GM21360 (cell line): ENCODE measurements at regions not wholly inside any gene's neighbourhood (a gene's known extent, or its start where the extent isn't known, plus 50 kb on each side); places are given as distances from the start of the nearest gene placed in this dataset.
A peak's percentile ranks its signal among the peaks of the same experiment; 100 is the strongest.
"Not testable (repeated sequence)": the region's sequence is repeated elsewhere in the genome, so short reads cannot be mapped to it uniquely, and the experiment has no call there.

ENCODE experiments used
- ATAC-seq: cut with Tn5 transposase; IDR thresholded peaks from one replicate; pipeline ENCODE4 v1.9.1; 2021; ENCODE audit warnings: mild to moderate bottlenecking, moderate library complexity; ENCODE audit not compliant: unreplicated experiment

GRCh38 chr11:42417691-42418090, 894.1 kb upstream of the API5 start:
- no peak for ATAC-seq

GRCh38 chr11:42422090-42422489, 889.7 kb upstream of the API5 start:
- no peak for ATAC-seq

DNA sequence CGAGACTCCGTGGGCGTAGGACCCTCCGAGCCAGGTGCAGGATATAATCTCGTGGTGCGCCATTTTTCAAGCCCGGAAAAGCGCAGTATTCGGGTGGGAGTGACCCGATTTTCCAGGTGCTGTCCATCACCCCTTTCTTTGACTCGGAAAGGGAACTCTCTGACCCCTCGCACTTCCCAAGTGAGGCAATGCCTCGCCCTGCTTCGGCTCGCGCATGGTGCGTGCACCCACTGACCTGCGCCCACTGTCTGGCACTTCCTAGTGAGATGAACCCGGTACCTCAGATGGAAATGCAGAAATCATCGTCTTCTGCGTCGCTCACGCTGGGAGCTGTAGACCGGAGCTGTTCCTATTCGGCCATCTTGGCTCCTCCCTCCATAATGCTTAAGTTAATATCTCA, 876.9 kb upstream of the API5 start:
- ATAC-seq = not testable (repeated sequence)

DNA sequence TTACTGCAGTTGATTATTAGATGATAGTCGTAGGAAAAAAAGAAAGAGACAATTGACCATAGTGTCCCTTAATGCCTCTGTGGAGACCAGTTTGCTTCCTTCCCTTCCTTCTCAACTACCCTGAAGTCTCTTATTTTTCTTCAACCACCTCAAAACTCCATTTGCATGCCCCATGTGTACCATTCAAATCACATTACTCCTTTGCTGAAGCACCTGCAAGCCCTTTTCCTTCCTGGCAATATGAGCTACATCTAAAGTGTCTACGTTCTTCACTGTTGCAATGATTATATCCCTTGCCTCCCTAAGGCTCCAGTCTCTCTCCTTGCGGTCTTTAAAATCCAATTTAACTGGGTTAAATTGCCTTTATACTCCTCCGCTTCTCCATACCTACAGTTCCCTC, 867.4 kb upstream of the API5 start:
- no peak for ATAC-seq

GRCh38 chr11:42462558-42463310, 849.1 kb upstream of the API5 start:
- ATAC-seq = no peak

DNA sequence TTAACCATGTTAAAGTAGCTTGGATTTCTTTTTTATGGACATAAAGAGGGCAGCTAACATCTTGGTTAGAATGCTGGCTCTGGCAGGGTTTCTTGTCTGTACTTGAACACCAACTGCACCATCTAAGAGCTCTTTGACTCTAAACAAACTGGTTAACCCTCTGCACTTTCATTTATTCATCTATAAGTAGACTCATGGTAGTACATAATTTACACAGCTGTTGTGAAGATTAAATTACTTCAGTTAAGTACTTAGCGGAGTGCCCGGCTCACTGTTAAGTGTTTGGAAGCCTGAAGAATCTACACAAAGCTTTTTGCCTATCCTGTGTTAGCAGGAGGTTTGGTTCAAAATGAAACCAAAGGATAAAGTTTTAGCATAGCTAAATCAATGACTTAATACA, 846.2 kb upstream of the API5 start:
- no peak for ATAC-seq

- ATAC-seq = no peak
Measured at GRCh38 chr11:42473106-42473505, 838.7 kb upstream of the API5 start.

GRCh38 chr11:42482822-42483221, 829.0 kb upstream of the API5 start:
- no peak for ATAC-seq

DNA sequence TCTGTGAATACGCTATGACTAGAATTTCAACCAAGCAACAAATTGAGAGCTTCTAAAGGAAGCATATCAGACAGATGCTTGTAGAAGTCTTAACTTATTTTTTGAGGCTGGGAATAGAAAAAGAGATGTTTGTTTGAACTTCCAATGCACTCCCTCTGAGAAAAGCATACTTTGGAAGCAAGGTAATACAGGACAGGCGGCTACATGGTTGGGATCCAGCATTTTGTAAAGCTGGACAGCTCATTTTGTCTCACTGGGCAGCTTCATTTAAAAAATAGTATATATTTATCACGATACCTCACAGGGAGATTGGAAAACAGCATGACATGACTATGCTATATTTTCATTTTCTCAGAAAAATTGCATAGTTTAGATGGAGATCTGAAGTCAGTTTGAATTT, 821.3 kb upstream of the API5 start:
- no peak for ATAC-seq

- ATAC-seq = no peak
Measured at GRCh38 chr11:42494459-42494858, 817.3 kb upstream of the API5 start.

GRCh38 chr11:42498971-42499370, 812.8 kb upstream of the API5 start:
- no peak for ATAC-seq

- no peak for ATAC-seq
Measured at GRCh38 chr11:42502151-42502550, 809.6 kb upstream of the API5 start.

- no peak for ATAC-seq
Measured at GRCh38 chr11:42521994-42522393, 789.8 kb upstream of the API5 start.

- peak; percentile 93 for ATAC-seq
Measured at GRCh38 chr11:42524534-42525227, 787.1 kb upstream of the API5 start.

DNA sequence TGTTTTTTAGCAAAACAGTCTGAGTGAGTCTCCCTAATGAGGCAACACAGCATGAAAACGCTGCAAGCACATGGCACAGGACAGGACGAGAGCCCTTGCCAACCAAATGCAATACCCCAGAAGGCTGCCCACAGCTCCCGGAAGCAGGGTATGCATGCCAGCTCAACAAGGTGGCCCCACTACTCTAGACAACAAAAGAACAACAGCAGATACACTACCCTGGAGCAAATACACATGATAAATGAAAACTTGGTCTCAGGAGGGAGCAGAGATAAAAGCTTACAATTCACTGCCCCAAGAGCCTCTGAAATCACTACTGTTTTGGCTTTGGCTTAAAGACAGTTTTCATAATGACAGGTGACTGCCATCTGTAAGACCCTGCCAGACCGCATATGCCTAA, 785.4 kb upstream of the API5 start:
- no peak for ATAC-seq

GRCh38 chr11:42528471-42528870, 783.3 kb upstream of the API5 start:
- no peak for ATAC-seq

- no peak for ATAC-seq
Measured at GRCh38 chr11:42528911-42529310, 782.9 kb upstream of the API5 start.

DNA sequence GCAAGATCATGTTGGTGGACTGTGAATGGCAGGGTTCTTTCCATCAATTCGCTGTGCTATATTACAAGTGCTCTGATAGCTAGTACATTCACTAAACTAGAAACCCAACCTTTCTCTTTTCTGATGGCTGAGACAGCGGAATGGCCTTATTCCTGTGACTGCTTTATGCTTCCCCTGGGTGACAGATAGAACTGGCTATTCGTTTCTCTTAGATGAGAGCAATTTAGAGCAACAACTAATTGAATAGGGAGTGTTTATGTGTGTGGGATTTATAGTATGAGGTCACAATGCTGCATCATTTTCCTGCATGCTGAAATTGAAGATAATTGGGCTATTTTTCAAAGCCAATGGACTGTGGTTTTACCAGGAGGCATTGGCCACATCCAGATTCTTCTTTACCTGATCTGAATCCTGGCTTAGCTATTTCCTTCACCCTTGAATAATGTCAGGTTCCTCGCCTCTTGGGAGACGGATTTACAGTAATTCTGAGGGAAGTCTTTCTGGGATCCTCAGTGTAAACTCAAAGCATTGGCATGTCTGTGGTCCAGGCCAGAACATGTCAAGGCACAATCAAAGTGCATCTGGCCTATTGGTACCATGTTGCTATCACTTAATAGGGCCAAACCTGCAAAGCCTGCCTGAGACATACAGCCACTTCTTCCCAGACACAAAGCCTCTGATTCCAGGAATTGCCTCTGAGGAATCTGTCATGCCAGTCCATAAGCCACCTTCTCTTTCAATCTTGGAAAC, 775.0 kb upstream of the API5 start:
- no peak for ATAC-seq

- no peak for ATAC-seq
Measured at GRCh38 chr11:42542336-42542735, 769.5 kb upstream of the API5 start.

DNA sequence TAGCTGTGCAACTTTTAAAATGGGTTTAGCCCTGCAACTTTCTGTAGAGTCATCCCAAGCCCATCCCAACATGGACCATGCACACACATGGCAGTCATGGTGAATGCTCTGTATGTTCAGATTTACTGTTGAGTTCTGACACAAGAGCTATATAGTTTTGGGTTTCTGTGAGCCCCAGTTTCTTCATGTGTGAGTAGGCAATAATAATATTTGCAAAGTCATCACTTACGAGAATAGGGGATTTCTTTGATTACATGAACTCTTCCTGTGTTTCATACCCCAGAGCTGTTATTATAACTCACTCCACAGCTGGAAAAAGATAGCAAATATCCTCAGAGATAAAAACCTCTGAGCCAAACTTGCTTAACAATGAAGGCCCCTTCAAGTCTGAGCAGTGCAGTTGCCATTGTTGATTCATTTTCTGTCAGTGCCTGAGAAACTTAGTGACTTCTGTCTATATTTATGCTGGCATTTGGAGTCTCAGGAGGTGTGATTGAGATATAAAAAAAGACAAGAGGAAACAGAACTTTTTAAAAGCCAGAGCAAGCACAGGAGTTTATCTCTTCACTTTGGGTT, 767.9 kb upstream of the API5 start:
- no peak for ATAC-seq

DNA sequence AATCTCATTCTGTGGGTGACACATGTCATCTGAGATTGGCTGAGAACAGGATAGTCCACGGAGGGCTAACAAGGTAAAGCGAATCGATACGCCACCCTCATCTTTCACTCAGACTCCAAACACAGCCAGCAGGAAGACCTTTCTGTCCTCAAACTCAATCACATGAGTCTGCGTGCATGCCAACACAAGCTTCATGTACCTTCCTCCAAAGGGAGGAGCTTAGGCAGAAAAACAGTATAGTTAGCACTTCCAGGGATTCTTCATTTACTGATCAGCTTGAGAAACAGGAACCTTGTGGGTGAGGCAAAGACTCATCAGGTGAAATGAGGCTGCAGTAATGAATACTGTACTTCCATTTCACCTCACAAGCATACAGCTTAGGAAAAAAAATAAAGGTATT, 767.1 kb upstream of the API5 start:
- no peak for ATAC-seq

- no peak for ATAC-seq
Measured at GRCh38 chr11:42545954-42546353, 765.8 kb upstream of the API5 start.
